Right cardiac atrium (tissue), 5 donors: ENCODE measurements at regions not wholly inside any gene's neighbourhood (a gene's known extent, or its start where the extent isn't known, plus 50 kb on each side); places are given as distances from the start of the nearest gene placed in this dataset.

ENCODE experiments used
- ATAC-seq, 2 donors: fragments of 200-7000 bp; cut with Tn5 transposase; one replicate each; pipeline versions ENCODE4 v1.8.0 to v1.9.1; 2020; ENCODE audit warnings: moderate library complexity in 2 of 2, mild to moderate bottlenecking in 1 of 2
- DNase-seq, 3 donors: peaks; one replicate each; pipeline ENCODE4 v3.0.0-alpha.2; 2020
- H3K27ac ChIP-seq: one replicate; pipeline ENCODE4 v1.5.1; 2013; ENCODE audit warnings: mild to moderate bottlenecking, low read length, control low read depth, moderate library complexity
- H3K27me3 ChIP-seq: one replicate; pipeline ENCODE4 v1.6.1; 2013; ENCODE audit not compliant: control insufficient read depth, insufficient read depth
- H3K4me1 ChIP-seq: one replicate; pipeline ENCODE4 v1.6.1; 2013; ENCODE audit warnings: low read length; ENCODE audit not compliant: control insufficient read depth, insufficient read depth
- H3K4me3 ChIP-seq: one replicate; pipeline ENCODE4 v1.5.1; 2013; ENCODE audit warnings: low read length, control low read depth
- H3K9me3 ChIP-seq: one replicate; pipeline ENCODE4 v1.6.1; 2013; ENCODE audit warnings: low read length; ENCODE audit not compliant: control insufficient read depth
- WGBS: extraction: QIAGEN DNeasy Blood & Tissue Kit; methylation state at CpG from one replicate; pipeline ENCODE4 v1.1.7; 2013; 5-methylcytosine and 5-hydroxymethylcytosine counted together
- intact Hi-C, 4 donors: fragments of 100-400 bp; cut with DNase I; formaldehyde crosslinking; loops; one replicate each; pipeline versions ENCODE4 v1.11.0 to v1.14.0; 2022 to 2023
- donor health status: healthy with polysubstance abuse.
- donor health status: DM: no; HTN: yes; CAD: no.
- donor health status: DM: no; HTN: no; CAD: no.
- donor health status: DM: no; HTN: yes; CAD: no; lungs with severe emphysema.
- donor health status: DM: yes; HTN: yes; CAD: no.

- Histone ChIP-seq H3K27ac (no peak overlapping the region), H3K4me3 (no peak overlapping the region), H3K9me3 (no peaks in the 10 kb centered on the region), H3K4me1 (no peaks in the 10 kb centered on the region), H3K27me3 (peaks cover 3% of the 10 kb centered on the region)
- WGBS = 83% methylated on average over 7 of the region's 7 CpGs
- intact Hi-C loops = loop anchor here in 2 of 4 donors (10.0 kb wide), 2 partner anchors 221 to 999 kb away; no protein-coding TSS in a partner anchor
- ATAC-seq (no peak), DNase-seq (no peak)
Observed at GRCh38 chr4:111633663-111634266, 511.5 kb upstream of the FAM241A start.

- intact Hi-C loops = loop anchor here in 2 of 4 donors (5.0 to 10.0 kb wide), 3 partner anchors 219 to 1001 kb away; no protein-coding TSS in a partner anchor
- DNase-seq = no peak
- ATAC-seq = no peak
- Histone ChIP-seq H3K27ac (no peak overlapping the region), H3K27me3 (peaks cover 3% of the 10 kb centered on the region), H3K4me1 (no peaks in the 10 kb centered on the region), H3K9me3 (no peaks in the 10 kb centered on the region), H3K4me3 (no peak overlapping the region)
- 79% methylated on average over 1 of the region's 1 CpG for WGBS
Observed at GRCh38 chr4:111635646-111636045, 509.6 kb upstream of the FAM241A start.

- H3K27ac ChIP-seq = no peak overlapping the region
- no peak for ATAC-seq
- intact Hi-C loops = loop anchor here in 2 of 4 donors (5.0 to 10.0 kb wide), 3 partner anchors 218 to 1002 kb away; no protein-coding TSS in a partner anchor
- peaks cover 3% of the 10 kb centered on the region for H3K27me3 ChIP-seq
- H3K4me1 ChIP-seq = no peaks in the 10 kb centered on the region
- no peaks in the 10 kb centered on the region for H3K9me3 ChIP-seq
- no peak overlapping the region for H3K4me3 ChIP-seq
- 39% methylated on average over 2 of the region's 2 CpGs for WGBS
- no peak for DNase-seq
Observed at GRCh38 chr4:111636961-111637585, 508.2 kb upstream of the FAM241A start.

- intact Hi-C loops = loop anchor here in 2 of 4 donors (5.0 to 10.0 kb wide), 3 partner anchors 216 to 1004 kb away; no protein-coding TSS in a partner anchor
- no peak overlapping the region for H3K4me3 ChIP-seq
- H3K9me3 ChIP-seq = no peaks in the 10 kb centered on the region
- peaks cover 3% of the 10 kb centered on the region for H3K27me3 ChIP-seq
- ATAC-seq = no peak
- H3K27ac ChIP-seq = no peak overlapping the region
- no peaks in the 10 kb centered on the region for H3K4me1 ChIP-seq
- DNase-seq = no peak
- WGBS = 68% methylated on average over 3 of the region's 3 CpGs
Observed at GRCh38 chr4:111639120-111639690, 506.0 kb upstream of the FAM241A start.

GRCh38 chr4:111639876-111640275 is 505.4 kb upstream of the FAM241A start:
- no peak for ATAC-seq
- H3K27ac ChIP-seq = no peak overlapping the region
- 52% methylated on average over 6 of the region's 6 CpGs for WGBS
- H3K4me3 ChIP-seq = no peak overlapping the region
- no peaks in the 10 kb centered on the region for H3K4me1 ChIP-seq
- no peak for DNase-seq
- intact Hi-C loops = loop anchor here (5.0 to 10.0 kb wide), 6 partner anchors 205 to 1005 kb away; no protein-coding TSS in a partner anchor
- no peaks in the 10 kb centered on the region for H3K9me3 ChIP-seq
- H3K27me3 ChIP-seq = peaks cover 3% of the 10 kb centered on the region

- intact Hi-C loops = loop anchor here (10.0 kb wide), 3 partner anchors 203 to 393 kb away; no protein-coding TSS in a partner anchor
- Histone ChIP-seq H3K4me3 (no peak overlapping the region), H3K27me3 (no peaks in the 10 kb centered on the region), H3K4me1 (no peaks in the 10 kb centered on the region), H3K27ac (no peak overlapping the region), H3K9me3 (no peaks in the 10 kb centered on the region)
- DNase-seq (peak; percentile 39 to 45 (median 44)), ATAC-seq (peak; percentile 85)
- WGBS = 40% methylated on average over 9 of the region's 9 CpGs
Observed at GRCh38 chr4:111641813-111642579, 503.3 kb upstream of the FAM241A start.

GRCh38 chr4:111648056-111648455 is 497.2 kb upstream of the FAM241A start:
- ATAC-seq = no peak
- no peaks in the 10 kb centered on the region for H3K9me3 ChIP-seq
- intact Hi-C loops = loop anchor here (10.0 kb wide), 3 partner anchors 197 to 387 kb away; no protein-coding TSS in a partner anchor
- H3K4me3 ChIP-seq = no peak overlapping the region
- H3K27me3 ChIP-seq = peaks cover 3% of the 10 kb centered on the region
- no peak overlapping the region for H3K27ac ChIP-seq
- 80% methylated on average over 5 of the region's 5 CpGs for WGBS
- no peak for DNase-seq
- no peaks in the 10 kb centered on the region for H3K4me1 ChIP-seq

GRCh38 chr4:111649308-111649707 is 495.9 kb upstream of the FAM241A start:
- DNase-seq = no peak
- Histone ChIP-seq H3K27ac (no peak overlapping the region), H3K4me3 (no peak overlapping the region), H3K4me1 (no peaks in the 10 kb centered on the region), H3K9me3 (no peaks in the 10 kb centered on the region), H3K27me3 (peaks cover 3% of the 10 kb centered on the region)
- WGBS = 57% methylated on average over 3 of the region's 3 CpGs
- ATAC-seq = no peak
- intact Hi-C loops = loop anchor here (10.0 kb wide), 3 partner anchors 195 to 385 kb away; no protein-coding TSS in a partner anchor

GRCh38 chr4:111650146-111650545 is 495.1 kb upstream of the FAM241A start:
- ATAC-seq (no peak), DNase-seq (no peak)

GRCh38 chr4:111650674-111651086 is 494.6 kb upstream of the FAM241A start:
- no peak for DNase-seq
- H3K27me3 ChIP-seq = peaks cover 3% of the 10 kb centered on the region
- no peaks in the 10 kb centered on the region for H3K9me3 ChIP-seq
- WGBS = 88% methylated on average over 1 of the region's 1 CpG
- no peak overlapping the region for H3K4me3 ChIP-seq
- no peaks in the 10 kb centered on the region for H3K4me1 ChIP-seq
- intact Hi-C loops = no loop called here
- no peak overlapping the region for H3K27ac ChIP-seq
- ATAC-seq = no peak

More at GRCh38 chr4:111650146-111650545, 495.1 kb upstream of the FAM241A start:
- Histone ChIP-seq H3K4me3 (no peak overlapping the region), H3K9me3 (no peaks in the 10 kb centered on the region), H3K27me3 (peaks cover 3% of the 10 kb centered on the region), H3K27ac (no peak overlapping the region), H3K4me1 (no peaks in the 10 kb centered on the region)
- WGBS = 73% methylated on average over 3 of the region's 3 CpGs
- intact Hi-C loops = no loop called here
